Osteoblast (primary cell): ENCODE measurements at regions not wholly inside any gene's neighbourhood (a gene's known extent, or its start where the extent isn't known, plus 50 kb on each side); places are given as distances from the start of the nearest gene placed in this dataset.

ENCODE experiments used
- DNase-seq: peaks from one replicate; pipeline ENCODE4 v3.0.0; 2011; ENCODE audit warnings: low spot score, mixed read lengths; ENCODE audit not compliant: insufficient read length; ENCODE audit errors: missing footprints
- H2AFZ ChIP-seq: 2 replicates; pipeline ENCODE4 v1.6.0; 2011; ENCODE audit warnings: mild to moderate bottlenecking, low read length
- H3K27ac ChIP-seq: 2 replicates; pipeline ENCODE4 v1.5.1; 2011; ENCODE audit warnings: mild to moderate bottlenecking, low read depth, low read length, moderate library complexity
- H3K27me3 ChIP-seq: 2 replicates; pipeline ENCODE4 v1.6.0; 2012; ENCODE audit warnings: mild to moderate bottlenecking, control low read depth, inconsistent platforms, low read length, moderate library complexity; ENCODE audit not compliant: insufficient read depth
- H3K36me3 ChIP-seq: 2 replicates; pipeline ENCODE4 v1.5.1; 2011; ENCODE audit warnings: mild to moderate bottlenecking, low read length, control low read depth, moderate library complexity; ENCODE audit not compliant: insufficient read depth
- H3K4me1 ChIP-seq: 2 replicates; pipeline ENCODE4 v1.5.1; 2011; ENCODE audit warnings: mild to moderate bottlenecking, low read length, control low read depth, moderate library complexity; ENCODE audit not compliant: insufficient read depth
- H3K4me2 ChIP-seq: 2 replicates; pipeline ENCODE4 v1.6.0; 2011; ENCODE audit warnings: mild to moderate bottlenecking, low read length; ENCODE audit not compliant: insufficient read depth
- H3K4me3 ChIP-seq: fragments of 200-600 bp; sonication (generic); 3 replicates; pipeline ENCODE4 v1.5.1; 2012; ENCODE audit warnings: mild to moderate bottlenecking, low read length, inconsistent platforms; ENCODE audit not compliant: insufficient read depth
- H3K79me2 ChIP-seq: 2 replicates; pipeline ENCODE4 v1.6.0; 2012; ENCODE audit warnings: mild to moderate bottlenecking, low read length, control low read depth, inconsistent platforms; ENCODE audit not compliant: insufficient read depth
- H3K9me3 ChIP-seq: 2 replicates; pipeline ENCODE4 v1.5.1; 2011; ENCODE audit warnings: low read depth, low read length, control low read depth
- H4K20me1 ChIP-seq: 2 replicates; pipeline ENCODE4 v1.6.0; 2012; ENCODE audit warnings: mild to moderate bottlenecking, low read length, control low read depth; ENCODE audit not compliant: insufficient read depth
- TF ChIP-seq, protein P1 (sequence below): IDR thresholded peaks from 2 replicates; pipeline ENCODE4 v1.5.1; 2011; ENCODE audit warnings: mild to moderate bottlenecking, low read depth, low read length, moderate library complexity; ENCODE audit errors: extremely low read depth

- no peak overlapping the region for H3K4me2 ChIP-seq
- no peaks in the 10 kb centered on the region for H3K27me3 ChIP-seq
- no peaks in the 10 kb centered on the region for H3K79me2 ChIP-seq
- H3K27ac ChIP-seq = no peak overlapping the region
- no peaks in the 10 kb centered on the region for H4K20me1 ChIP-seq
- no peak overlapping the region for H3K4me3 ChIP-seq
- H2AFZ ChIP-seq = no peak overlapping the region
- DNase-seq = no peak
- TF ChIP-seq, protein P1, sequence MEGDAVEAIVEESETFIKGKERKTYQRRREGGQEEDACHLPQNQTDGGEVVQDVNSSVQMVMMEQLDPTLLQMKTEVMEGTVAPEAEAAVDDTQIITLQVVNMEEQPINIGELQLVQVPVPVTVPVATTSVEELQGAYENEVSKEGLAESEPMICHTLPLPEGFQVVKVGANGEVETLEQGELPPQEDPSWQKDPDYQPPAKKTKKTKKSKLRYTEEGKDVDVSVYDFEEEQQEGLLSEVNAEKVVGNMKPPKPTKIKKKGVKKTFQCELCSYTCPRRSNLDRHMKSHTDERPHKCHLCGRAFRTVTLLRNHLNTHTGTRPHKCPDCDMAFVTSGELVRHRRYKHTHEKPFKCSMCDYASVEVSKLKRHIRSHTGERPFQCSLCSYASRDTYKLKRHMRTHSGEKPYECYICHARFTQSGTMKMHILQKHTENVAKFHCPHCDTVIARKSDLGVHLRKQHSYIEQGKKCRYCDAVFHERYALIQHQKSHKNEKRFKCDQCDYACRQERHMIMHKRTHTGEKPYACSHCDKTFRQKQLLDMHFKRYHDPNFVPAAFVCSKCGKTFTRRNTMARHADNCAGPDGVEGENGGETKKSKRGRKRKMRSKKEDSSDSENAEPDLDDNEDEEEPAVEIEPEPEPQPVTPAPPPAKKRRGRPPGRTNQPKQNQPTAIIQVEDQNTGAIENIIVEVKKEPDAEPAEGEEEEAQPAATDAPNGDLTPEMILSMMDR = no peak
- H3K9me3 ChIP-seq = no peaks in the 10 kb centered on the region
- H3K4me1 ChIP-seq = no peaks in the 10 kb centered on the region
- no peaks in the 10 kb centered on the region for H3K36me3 ChIP-seq
These were observed 241.8 kb downstream of the C16orf95 start for GRCh38 chr16:87075319-87075860.

GRCh38 chr16:87076331-87076949, 240.8 kb downstream of the C16orf95 start:
- Histone ChIP-seq H3K9me3 (peaks cover 2% of the 10 kb centered on the region), H3K4me3 (no peak overlapping the region), H3K4me1 (no peaks in the 10 kb centered on the region), H3K4me2 (no peak overlapping the region), H3K27me3 (no peaks in the 10 kb centered on the region), H3K27ac (no peak overlapping the region), H3K79me2 (no peaks in the 10 kb centered on the region), H4K20me1 (no peaks in the 10 kb centered on the region), H2AFZ (no peak overlapping the region), H3K36me3 (no peaks in the 10 kb centered on the region)
- DNase-seq = no peak
- TF ChIP-seq, protein P1 = no peak

DNA sequence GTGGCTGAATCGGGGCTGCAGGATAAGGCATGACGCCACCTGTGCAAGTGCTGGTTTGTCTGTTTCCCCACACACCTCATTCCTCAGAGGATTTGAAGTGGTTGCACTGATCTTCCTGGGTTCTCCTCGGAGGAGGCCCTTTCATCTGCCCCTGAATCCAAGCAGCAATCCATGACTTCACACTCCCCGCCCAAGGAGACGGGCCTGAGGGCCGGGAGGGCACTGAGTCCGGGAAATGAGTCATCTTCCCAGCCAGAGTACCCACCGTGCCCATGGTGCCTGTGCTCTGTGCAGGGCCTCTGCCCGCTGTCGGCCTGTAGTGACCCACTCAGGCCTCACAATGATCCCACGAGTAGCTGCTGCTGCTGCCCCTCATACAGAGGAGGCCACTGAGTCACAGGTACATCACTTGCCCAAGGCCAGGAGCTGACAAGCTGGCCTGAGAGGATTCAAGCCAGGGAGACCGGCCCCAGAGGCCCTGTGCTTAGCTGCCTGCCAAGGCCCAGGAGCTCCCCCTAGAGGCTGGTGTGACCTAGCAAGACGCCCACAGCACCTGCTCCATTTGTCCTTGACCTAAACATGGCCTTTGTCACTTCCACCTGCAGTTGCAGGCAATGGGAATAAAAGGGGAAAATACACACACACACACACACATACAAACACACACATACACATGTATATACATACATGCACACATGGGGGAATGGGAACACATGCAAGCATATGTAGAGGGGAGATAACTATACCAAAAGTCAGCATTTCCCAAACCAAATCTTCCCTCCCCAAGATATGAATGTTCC, 240.0 kb downstream of the C16orf95 start:
- Histone ChIP-seq H3K79me2 (no peaks in the 10 kb centered on the region), H3K4me2 (no peak overlapping the region), H3K9me3 (peaks cover 8% of the 10 kb centered on the region), H3K4me1 (no peaks in the 10 kb centered on the region), H3K27me3 (no peaks in the 10 kb centered on the region), H4K20me1 (no peaks in the 10 kb centered on the region), H3K4me3 (no peak overlapping the region), H3K36me3 (no peaks in the 10 kb centered on the region), H3K27ac (no peak overlapping the region), H2AFZ (no peak overlapping the region)
- TF ChIP-seq, protein P1 = peak; percentile 60
- peak; percentile 77 for DNase-seq

DNA sequence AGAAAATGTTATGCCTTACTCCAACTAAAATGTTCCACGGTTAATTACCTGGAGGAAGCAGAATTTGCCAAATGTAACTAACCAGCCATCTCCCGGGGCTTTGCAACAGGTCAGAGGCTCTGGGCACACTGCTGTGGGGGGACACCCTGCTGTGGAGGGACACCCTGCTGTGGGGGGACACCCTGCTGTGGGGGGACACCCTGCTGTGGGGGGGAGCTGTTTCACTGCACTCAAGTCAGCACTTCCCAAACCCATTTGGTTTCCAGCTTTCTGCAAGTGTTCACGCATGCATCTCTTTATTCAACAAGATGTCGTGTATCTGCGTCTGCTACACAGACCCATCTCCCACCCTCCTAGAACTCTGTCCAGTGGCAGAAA, 239.5 kb downstream of the C16orf95 start:
- TF ChIP-seq, protein P1 = no peak
- H3K27me3 ChIP-seq = no peaks in the 10 kb centered on the region
- DNase-seq = no peak
- H4K20me1 ChIP-seq = no peaks in the 10 kb centered on the region
- H3K27ac ChIP-seq = no peak overlapping the region
- H3K79me2 ChIP-seq = no peaks in the 10 kb centered on the region
- peaks cover 9% of the 10 kb centered on the region for H3K9me3 ChIP-seq
- H3K36me3 ChIP-seq = no peaks in the 10 kb centered on the region
- no peak overlapping the region for H3K4me2 ChIP-seq
- no peak overlapping the region for H2AFZ ChIP-seq
- H3K4me3 ChIP-seq = no peak overlapping the region
- no peaks in the 10 kb centered on the region for H3K4me1 ChIP-seq
